K562 (cell line): ENCODE measurements at regions not wholly inside any gene's neighbourhood (a gene's known extent, or its start where the extent isn't known, plus 50 kb on each side); places are given as distances from the start of the nearest gene placed in this dataset.

ENCODE experiments used
- MEIS2 ChIP-seq: fragments of 450-650 bp; IDR thresholded peaks from 2 replicates; pipeline ENCODE4 v1.6.1; 2014; ENCODE audit warnings: mild to moderate bottlenecking; ENCODE audit not compliant: partially characterized antibody
- NONO ChIP-seq, 2 experiments: fragments of 200-400 bp in 1 of 2; fragments of 450-650 bp in 1 of 2; formaldehyde crosslinking in 1 of 2; IDR thresholded peaks; 2 replicates each; pipeline ENCODE4 v1.6.1; 2017; ENCODE audit warnings: low read depth in 2 of 2, mild to moderate bottlenecking in 2 of 2, moderate library complexity in 2 of 2, low read length in 1 of 2
- SIX5 ChIP-seq, 2 experiments: IDR thresholded peaks; 2 replicates each; pipeline ENCODE4 v1.6.1; 2011; ENCODE audit warnings: low read length in 2 of 2, borderline replicate concordance in 1 of 2, low read depth in 1 of 2, mild to moderate bottlenecking in 1 of 2, moderate library complexity in 1 of 2; ENCODE audit not compliant: insufficient read depth in 1 of 2
- ZC3H11A ChIP-seq: IDR thresholded peaks from 2 replicates; pipeline ENCODE4 v1.6.1; 2012; ENCODE audit warnings: low read depth, low read length, improper control_type of control experiment
- TF ChIP-seq, protein P1 (sequence below): sonication (generic); formaldehyde crosslinking; IDR thresholded peaks from 2 replicates; pipeline ENCODE4 v1.8.1; 2022; ENCODE audit warnings: missing genetic modification reagents
- TF ChIP-seq, protein P2 (sequence below), 3 experiments: IDR thresholded peaks in 2 of 3; conservative IDR thresholded peaks in 1 of 3; 2 replicates each; pipeline ENCODE4 v1.5.1; 2011 to 2012; ENCODE audit warnings: low read length in 3 of 3, mild to moderate bottlenecking in 3 of 3, control low read depth in 2 of 3, improper control_type of control experiment in 1 of 3, inconsistent platforms in 1 of 3, low read depth in 1 of 3, mixed read lengths in 1 of 3, moderate library complexity in 1 of 3; ENCODE audit not compliant: insufficient read depth in 2 of 3
- TF ChIP-seq, protein P3 (sequence below): fragments of 250-450 bp; sonication (Bioruptor Pico); IDR thresholded peaks from 2 replicates; pipeline ENCODE4 v1.4.0; 2020; ENCODE audit warnings: mild to moderate bottlenecking

DNA sequence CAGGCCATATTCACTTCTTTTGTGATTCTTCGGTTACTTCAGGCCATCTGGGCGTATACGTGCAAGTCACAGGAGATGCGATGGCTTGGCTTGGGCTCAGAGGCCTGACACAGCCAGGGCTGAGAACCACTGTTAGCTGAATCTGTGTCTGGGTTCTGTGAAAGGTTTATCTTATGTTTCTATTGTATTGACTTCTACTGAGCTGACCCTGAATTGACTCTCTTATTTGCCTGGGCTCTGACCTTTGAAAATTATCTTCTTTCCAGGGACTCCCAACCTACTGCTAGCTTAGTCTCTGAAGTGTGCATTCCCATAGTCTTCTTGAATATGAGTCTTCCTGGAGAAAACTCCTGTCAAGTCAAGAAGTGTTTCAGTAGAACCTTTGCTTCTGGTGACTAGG lies 226.4 kb upstream of the SOX4 start:
- no peak for TF ChIP-seq MEIS2
- no peak for TF ChIP-seq NONO (IDR thresholded peaks at IDR 0.05; ENCODE audit: low read depth in 2 of 2, low read length in 1 of 2)
- no peak for TF ChIP-seq SIX5 (IDR thresholded peaks at IDR 0.05; ENCODE audit: borderline replicate concordance in 1 of 2, insufficient read depth in 1 of 2, low read depth in 1 of 2, low read length in 2 of 2)
- TF ChIP-seq, protein P1, sequence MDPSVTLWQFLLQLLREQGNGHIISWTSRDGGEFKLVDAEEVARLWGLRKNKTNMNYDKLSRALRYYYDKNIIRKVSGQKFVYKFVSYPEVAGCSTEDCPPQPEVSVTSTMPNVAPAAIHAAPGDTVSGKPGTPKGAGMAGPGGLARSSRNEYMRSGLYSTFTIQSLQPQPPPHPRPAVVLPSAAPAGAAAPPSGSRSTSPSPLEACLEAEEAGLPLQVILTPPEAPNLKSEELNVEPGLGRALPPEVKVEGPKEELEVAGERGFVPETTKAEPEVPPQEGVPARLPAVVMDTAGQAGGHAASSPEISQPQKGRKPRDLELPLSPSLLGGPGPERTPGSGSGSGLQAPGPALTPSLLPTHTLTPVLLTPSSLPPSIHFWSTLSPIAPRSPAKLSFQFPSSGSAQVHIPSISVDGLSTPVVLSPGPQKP (CRISPR knock-in tag) = no peak
- no peak for TF ChIP-seq ZC3H11A
- TF ChIP-seq, protein P2, sequence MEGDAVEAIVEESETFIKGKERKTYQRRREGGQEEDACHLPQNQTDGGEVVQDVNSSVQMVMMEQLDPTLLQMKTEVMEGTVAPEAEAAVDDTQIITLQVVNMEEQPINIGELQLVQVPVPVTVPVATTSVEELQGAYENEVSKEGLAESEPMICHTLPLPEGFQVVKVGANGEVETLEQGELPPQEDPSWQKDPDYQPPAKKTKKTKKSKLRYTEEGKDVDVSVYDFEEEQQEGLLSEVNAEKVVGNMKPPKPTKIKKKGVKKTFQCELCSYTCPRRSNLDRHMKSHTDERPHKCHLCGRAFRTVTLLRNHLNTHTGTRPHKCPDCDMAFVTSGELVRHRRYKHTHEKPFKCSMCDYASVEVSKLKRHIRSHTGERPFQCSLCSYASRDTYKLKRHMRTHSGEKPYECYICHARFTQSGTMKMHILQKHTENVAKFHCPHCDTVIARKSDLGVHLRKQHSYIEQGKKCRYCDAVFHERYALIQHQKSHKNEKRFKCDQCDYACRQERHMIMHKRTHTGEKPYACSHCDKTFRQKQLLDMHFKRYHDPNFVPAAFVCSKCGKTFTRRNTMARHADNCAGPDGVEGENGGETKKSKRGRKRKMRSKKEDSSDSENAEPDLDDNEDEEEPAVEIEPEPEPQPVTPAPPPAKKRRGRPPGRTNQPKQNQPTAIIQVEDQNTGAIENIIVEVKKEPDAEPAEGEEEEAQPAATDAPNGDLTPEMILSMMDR (IDR thresholded peaks at IDR 0.05 in 2 of 3, conservative IDR thresholded peaks at IDR 0.05 in 1 of 3; ENCODE audit: insufficient read depth in 2 of 3, low read depth in 1 of 3, low read length in 3 of 3) = no peak
- TF ChIP-seq, protein P3, sequence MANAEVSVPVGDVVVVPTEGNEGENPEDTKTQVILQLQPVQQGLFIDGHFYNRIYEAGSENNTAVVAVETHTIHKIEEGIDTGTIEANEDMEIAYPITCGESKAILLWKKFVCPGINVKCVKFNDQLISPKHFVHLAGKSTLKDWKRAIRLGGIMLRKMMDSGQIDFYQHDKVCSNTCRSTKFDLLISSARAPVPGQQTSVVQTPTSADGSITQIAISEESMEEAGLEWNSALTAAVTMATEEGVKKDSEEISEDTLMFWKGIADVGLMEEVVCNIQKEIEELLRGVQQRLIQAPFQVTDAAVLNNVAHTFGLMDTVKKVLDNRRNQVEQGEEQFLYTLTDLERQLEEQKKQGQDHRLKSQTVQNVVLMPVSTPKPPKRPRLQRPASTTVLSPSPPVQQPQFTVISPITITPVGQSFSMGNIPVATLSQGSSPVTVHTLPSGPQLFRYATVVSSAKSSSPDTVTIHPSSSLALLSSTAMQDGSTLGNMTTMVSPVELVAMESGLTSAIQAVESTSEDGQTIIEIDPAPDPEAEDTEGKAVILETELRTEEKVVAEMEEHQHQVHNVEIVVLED = no peak
